Left cardiac atrium (tissue), 4 donors: ENCODE measurements at regions not wholly inside any gene's neighbourhood (a gene's known extent, or its start where the extent isn't known, plus 50 kb on each side); places are given as distances from the start of the nearest gene placed in this dataset.
A peak's percentile ranks its signal among the peaks of the same experiment; 100 is the strongest.
"Not testable (repeated sequence)": the region's sequence is repeated elsewhere in the genome, so short reads cannot be mapped to it uniquely, and the experiment has no call there.

Experiments used
- ATAC-seq, 2 donors: fragments of 200-7000 bp; cut with Tn5 transposase; one replicate each; pipeline ENCODE4 v1.9.1; 2020; ENCODE audit warnings: mild to moderate bottlenecking in 2 of 2, moderate library complexity in 2 of 2
- DNase-seq: peaks from one replicate; pipeline ENCODE4 v3.0.0-alpha.2; 2020
- intact Hi-C, 2 donors: fragments of 100-400 bp; cut with DNase I; formaldehyde crosslinking; loops; one replicate each; pipeline versions ENCODE4 v1.14.1 to v1.15.1; 2022 to 2023
- donor health status: DM: no; HTN: yes; CAD: no.
- donor health status: DM: no; HTN: yes; CAD: no; lungs with severe emphysema.
- donor health status: DM: yes; HTN: yes; CAD: no.
- donor health status: Dilated cardiomyopathy.

DNA sequence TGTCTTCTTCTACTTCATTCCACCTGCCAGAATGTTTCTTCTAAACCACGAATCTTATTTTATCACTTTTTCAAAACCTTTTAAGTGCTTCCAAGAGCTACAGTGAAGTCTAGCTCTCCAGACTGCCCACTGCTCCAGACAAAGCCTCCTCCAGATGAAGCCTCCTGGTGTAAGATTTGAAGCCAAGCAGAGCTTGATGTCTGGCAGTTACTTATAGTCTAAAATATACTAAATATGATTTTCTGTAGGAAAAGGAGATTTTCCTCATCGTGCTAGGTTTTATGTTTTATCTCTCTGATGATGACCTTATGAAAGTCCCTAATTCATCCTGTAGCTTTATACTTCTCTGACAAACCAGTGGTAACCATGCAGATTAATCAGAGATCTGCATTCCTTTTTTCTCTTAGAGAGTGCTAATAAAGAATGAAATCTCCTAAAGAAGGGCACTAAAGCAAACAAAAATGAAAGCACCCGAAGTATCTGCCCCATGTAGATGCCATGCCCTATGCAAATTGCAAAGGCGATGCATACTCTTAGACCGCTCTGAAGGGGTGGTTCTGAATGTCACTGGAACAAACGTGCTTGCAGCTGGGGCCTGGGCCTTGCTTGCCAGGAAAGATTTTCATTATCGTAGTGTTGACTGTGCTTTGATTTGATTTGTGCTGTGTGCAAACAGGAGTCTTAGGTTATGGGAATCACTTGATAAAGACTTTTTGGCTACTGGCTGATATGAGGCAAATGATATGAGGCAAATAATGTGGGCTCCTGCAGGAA, 314.2 kb downstream of the PID1 start:
- ATAC-seq (peak in 1 of 2 donors; percentile 30), DNase-seq (no peak)
- intact Hi-C loops: no loop called here

DNA sequence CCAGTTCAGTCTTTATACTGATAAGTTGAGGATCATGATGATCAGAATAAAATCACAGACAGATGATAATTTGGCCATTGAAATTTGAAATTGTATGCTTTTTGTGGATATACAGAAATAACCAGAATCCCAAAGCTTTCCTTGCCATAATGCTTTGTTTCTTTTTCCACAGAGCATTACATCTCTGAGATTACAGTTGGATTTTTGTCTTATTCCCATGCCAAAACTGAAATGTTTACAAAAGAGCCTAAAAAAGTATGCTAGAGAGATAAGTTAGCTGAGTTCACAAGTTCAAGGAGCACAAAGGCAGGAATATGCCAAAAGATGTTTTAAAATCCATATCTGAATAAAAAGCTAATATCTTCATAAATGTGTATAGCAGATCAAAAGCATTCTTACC, 321.3 kb downstream of the PID1 start:
- intact Hi-C loops: no loop called here
- no peak for ATAC-seq

DNA sequence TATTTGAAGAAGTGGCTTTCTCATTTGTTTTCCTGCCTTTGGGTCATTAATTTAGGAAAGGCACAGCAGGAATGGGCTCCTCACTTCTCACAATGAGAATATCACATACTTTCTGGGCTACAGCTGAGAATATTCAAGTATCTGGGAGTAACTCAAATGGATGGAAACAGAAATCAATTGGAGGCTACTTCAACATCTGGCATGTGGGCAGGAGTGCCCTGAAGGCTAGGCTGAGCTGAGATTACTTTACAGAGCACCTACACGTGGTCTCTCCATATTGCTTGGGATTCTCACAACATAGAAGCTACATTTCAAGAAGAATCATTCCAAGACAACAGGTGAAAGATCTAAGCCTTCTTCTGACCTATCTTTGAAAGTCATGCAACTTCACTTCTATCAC, 325.4 kb downstream of the PID1 start:
- DNase-seq (no peak), ATAC-seq (no peak)
- intact Hi-C loops: no loop called here

More for the DNA sequence above, 321.3 kb downstream of the PID1 start:
- no peak for DNase-seq

DNA sequence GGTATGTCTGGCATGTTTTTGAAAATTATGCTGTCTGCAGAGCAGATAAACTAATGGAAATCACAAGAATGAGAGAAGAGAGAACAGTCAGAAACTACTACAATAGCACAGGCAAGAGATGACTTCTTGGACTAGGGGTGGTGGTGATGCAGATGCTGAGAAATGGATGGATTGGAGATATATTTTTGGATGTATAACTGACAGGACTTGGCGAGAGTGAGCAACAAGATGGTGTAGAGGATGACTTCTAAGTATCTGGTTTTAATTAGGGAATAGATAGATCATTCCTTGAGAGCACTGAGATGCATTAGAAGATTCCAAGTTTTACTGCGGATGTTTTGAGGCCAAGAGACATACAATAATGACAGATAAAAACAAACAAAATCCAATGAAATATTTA, 328.2 kb downstream of the PID1 start:
- intact Hi-C loops: no loop called here
- DNase-seq: no peak
- no peak for ATAC-seq

DNA sequence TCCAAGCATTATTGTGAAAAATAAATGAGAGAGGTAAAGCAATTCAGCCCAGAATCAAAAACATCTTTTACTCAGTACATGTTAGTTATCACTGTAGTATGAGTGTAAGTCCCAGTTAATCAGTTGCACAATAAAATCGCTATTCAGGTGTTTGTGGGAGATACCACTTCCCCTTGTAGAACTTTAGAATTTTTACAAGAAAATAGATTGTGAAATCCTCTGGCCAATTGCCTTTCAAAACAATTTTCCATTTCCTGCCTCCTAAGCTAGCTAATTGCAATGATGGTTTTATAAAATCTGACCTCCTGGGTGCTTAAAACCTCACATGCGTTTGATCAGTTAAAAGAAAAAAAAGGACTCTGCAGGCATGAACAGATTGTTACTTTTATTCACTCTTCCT, 332.5 kb downstream of the PID1 start:
- DNase-seq (no peak), ATAC-seq (no peak)
- intact Hi-C loops: no loop called here

DNA sequence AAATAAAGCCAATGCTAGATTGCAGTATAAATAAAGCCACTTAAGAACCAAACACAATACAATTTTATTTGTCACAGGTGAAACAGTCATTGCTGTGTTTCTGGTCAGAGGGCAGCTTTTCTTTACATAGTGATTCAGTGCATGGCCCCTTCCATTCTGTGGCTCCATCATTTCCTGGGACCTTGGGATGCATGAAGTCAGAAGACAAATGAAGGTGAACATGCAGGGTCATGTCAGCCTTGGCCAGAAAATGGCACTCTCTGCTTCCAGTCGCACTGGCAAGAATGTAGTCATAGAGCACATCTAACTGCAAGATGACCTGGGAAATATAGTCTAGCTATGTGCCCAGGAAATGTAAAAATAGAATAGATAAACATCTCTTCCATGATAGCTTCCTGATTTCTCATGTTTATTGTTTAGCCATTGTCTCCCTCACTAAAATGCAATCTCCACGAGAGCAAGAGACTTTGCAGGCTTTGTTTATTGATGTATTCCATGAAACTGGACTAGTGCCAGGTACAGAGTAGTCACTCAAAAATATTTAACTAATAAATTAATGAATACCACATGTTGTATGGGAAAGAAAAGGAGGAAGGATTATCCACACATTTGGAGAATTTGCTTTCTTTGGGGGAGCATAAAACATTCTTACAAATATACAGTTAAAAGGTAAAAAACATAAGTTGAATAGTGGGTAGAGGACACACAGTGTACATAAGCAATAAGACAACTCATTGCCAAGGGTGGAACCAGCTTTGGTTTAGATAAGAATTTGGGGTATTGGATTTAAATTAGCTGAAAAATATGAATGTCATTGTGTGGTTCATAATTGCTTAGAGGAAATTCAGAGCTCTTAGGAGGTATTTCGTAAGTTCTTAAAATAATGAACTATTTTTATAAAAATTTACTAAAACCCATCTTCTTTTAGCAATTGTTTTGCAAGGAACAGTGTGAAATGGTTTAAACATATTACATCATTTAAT, 343.8 kb downstream of the PID1 start:
- ATAC-seq: no peak
- DNase-seq: no peak
- intact Hi-C loops: no loop called here

DNA sequence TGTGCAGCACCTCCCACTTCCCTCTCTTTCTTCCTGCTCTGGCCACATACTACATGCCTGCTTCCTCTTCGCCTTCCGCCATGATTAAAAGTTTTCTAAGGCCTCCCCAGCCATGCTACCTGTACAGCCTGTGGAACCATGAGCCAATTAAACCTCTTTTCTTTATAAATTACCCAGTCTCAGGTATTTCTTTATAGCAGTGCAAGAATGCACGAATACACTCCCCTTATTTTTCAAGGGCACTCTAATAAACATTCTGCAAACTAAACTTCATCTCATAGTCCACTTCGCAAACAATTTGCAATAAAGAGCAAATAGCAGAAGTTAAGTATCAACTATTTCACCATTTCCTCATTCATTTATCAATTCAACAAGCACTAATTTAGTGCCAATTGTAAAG, 351.3 kb downstream of the PID1 start:
- DNase-seq (no peak), ATAC-seq (no peak)
- intact Hi-C loops: no loop called here

DNA sequence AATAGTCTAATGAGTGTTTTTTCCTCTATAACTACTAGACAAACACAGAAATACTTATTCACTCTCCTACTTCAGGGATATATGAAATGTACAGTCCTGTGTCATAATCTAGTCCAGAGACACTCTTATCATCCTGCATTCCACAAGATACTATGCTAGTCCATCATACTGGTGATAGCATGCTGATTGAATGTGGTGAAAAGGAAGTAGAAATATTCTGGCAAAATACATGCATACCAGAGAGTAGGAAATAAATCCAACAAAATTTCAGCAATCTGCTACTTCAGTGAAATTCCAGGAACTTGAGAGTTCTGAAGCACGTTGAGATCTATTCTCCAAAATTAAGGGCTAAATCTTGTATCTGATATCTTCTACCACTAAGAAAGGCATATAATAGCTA, 353.9 kb downstream of the PID1 start:
- DNase-seq (no peak), ATAC-seq (peak; percentile 50 to 89)

DNA sequence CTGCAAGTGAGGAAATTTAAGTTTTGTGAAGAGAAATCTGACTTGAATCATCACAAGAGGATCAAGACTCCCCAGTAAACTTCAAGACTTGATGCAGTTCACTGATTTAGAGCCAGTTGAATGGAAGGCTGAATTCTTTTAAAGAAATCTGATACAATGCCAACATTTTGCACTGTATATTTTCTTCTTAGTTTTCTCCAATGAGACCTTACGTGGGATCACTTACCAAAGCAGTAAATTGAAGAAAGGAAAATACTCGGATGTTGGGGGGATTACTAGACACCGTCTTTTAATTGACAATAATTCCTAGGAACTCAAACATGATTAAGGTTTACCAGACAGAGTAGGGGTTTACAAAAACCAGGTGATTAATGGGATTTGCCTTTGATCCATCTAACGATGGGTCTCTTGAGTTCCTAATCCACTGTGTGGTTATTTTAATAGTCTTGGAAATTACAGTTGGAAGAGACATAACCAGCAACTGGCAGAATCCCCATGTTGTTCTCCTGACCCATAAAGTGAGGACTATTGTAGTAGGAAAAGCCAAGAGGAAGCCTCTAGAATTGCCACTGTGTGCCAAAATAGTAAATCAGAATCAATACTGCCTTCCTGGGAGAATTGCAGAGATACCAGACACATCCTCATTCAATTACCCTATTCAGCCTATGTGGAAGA, 354.5 kb downstream of the PID1 start:
- ATAC-seq: peak in 1 of 2 donors; percentile 15
- intact Hi-C loops: no loop called here

More for the DNA sequence above, 353.9 kb downstream of the PID1 start:
- intact Hi-C loops: no loop called here

DNA sequence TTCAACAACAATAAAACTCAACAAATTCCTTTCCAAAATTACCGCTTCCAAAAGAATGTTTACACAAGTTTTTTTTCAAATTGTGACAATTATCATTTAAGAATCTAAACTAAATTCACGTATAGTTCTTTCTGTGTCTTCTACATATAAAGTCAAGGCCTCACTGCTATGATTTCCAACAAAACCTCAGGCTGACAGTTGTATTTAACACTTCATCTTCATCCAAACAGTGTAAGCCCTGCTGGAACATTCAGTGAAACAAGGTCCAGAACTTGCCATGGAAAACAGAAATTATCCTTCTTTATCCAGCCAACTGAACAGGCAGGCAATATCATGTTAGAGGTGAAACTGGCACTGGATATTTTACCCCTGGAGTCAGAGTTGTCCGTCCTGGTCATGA, 357.9 kb downstream of the PID1 start:
- no peak for ATAC-seq
- no peak for DNase-seq
- intact Hi-C loops: no loop called here

More for the DNA sequence above, 354.5 kb downstream of the PID1 start:
- DNase-seq: no peak

DNA sequence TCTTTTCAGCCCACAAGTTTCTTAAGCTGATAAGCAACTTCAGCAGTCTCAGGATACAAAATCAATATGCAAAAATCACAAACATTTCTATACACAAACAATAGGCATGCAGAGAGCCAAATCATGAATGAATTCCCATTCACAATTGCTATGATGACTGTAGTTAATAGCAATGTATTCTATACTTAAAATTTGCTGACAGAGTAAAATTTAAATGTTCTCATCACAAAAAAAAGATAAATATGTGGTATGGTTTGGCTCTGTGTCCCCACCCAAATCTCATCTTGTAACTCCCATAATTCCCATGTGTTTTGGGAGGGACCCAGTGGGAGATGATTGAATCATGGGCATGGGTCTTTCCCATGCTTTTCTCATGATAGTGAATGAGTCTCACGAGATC, 360.2 kb downstream of the PID1 start:
- DNase-seq, ATAC-seq, intact Hi-C loops: not testable (repeated sequence)

DNA sequence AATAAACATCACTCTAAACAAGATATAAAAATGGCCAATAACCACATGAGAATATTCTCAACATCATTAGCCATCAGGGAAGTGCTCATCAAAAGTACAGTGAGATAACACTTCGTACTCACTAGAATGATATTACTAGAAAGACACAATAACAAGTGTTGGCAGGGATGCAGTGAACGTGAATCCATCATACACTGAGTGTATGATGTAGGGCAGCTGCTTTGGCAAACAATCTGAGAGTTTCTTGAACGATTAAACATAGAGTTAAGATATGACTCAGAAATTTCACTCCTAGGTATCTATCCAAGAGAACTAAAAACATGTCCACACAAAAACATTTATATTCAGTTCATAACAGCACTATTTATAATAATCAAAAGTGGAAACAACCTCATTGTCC, 368.9 kb downstream of the PID1 start:
- intact Hi-C loops: no loop called here
- DNase-seq (no peak), ATAC-seq (no peak)

DNA sequence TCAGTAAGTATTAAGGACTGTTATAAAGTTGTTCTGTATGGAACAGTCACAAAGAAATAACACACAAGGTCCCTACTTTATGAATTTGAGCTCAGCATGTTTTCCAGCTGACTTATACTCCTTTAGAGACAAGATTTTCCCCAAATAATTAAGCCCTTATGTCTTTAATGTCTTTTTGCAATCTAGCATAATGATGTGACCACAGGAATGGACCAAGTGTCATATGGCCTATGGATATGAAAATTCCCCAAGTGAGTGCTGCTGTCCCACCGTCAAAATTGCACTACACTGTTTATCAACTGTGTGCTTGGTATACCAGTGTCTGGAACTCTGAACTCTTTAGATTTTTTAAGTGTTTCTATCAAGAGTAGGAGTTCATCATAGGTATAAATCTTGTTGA, 369.6 kb downstream of the PID1 start:
- no peak for DNase-seq
- no peak for ATAC-seq
- intact Hi-C loops: no loop called here

DNA sequence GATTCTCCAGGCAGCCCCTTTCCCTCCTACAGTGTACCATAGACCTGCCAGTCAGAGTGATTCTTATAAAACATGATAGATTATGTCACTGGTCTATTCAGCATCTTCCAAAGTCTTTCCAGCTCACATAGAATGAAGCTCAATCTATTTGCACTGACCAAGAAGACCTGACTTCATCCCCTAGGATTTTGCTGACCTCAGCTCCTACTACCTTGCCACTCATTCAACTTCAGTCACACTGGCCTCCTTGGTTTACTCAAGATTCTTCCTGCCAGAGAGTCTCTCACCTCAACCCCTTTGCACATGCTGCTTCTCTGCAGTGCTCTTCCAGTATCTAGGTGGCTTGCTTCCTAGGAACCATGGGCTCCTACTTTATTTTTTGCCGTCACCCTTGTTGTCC, 392.9 kb downstream of the PID1 start:
- intact Hi-C loops: no loop called here
- ATAC-seq (no peak), DNase-seq (no peak)

DNA sequence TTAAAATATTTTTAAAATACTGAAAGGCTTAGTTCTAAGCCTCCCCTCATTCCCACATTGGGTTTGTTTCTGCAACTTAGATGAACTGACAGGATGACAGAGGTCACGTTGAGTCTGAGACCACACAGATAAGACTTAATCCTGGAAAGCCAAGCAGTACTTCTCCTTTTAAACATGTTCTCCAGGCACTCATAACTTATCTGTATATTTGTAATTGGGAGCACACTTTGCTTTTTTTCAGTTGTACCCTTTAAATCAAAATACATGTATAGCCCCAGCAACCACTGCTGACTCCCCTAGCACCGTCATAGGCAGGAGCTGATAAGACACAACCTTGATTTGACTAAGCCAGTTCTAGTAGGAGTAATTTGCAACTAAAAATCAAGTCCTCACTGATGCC, 394.8 kb downstream of the PID1 start:
- intact Hi-C loops: no loop called here
- DNase-seq: no peak
- no peak for ATAC-seq

DNA sequence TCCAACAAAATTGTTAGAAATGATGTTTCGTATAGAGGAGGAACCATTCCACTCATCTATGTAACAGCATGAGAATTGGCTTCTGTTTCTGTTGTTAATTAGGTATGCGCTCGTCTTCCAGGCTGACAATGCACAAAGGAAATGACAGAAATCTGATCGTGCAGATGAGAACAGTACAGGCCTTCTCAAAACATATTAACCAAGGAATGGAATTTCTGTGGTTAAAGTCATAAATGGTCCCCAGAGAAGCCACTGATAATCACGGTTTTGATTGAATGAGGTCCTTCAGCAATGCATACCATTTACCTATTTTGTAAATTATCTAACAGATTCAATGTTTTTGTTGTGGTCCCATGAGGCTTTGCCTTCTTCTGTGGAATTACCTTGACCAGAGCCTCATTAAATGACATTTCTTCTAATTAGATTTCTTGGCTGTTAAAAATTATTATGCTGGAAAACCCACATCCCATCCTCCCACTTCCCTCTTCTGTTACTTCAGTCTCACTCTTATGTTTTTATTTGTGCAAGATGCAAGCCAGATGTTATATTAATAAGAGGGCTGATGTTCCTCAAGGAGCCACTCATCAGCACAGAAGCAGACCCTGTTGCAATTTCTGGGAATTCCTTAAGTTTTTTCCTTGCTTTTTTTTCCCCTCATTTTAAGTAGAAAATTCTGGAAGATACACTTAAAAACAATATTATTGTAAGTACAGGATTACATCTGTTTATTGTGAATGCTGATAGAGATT, 395.8 kb downstream of the PID1 start:
- ATAC-seq (peak in 1 of 2 donors; percentile 54), DNase-seq (no peak)
- intact Hi-C loops: no loop called here

DNA sequence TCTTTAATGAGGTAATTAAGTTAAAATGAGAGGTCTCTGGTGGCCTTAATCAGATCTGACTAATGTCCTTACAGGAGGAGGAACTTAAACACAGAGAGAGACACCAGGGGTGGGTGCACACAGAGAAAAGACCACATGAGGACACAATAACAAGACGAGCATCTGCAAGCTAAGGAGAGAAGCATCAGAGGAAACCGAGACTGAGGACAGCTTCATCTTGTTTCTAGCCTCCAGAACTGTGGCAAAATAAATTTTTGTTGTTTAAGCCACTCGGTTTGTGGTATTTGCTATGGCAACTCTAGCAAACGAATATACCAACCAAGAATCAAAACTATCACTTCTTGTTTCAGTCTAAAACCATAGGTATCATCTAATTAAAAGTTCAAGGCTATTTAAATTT, 400.1 kb downstream of the PID1 start:
- DNase-seq (no peak), ATAC-seq (no peak)
- intact Hi-C loops: no loop called here

DNA sequence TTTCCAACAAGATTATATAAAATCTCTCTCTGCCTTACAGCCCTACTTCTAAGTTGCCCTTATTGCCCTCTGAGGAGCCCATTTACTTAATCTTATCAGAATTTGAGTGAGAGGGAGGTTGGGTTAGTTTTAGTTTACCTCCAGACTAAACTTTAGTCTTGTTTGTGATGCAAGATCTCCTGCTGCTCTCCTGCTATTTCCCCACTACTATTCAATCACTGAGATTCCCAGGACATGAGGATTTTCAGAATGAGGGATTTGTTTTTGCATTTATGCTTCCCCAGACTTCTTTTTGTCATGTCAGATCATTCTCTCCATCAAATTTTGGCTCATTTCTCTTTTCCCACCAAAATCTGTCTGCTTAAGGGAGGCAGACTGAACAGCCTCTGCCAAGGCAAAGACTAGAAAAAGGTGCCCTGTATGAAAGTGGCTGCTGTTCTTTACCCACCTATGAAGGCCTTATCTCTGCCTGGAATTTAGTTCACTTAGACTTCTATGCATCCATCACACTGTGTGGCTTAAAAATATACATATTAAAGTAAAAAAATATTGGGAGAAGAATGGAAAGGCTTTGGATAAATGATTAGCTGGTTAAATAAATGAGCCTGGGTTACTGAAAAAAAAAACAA, 401.3 kb downstream of the PID1 start:
- DNase-seq (no peak), ATAC-seq (no peak)
- intact Hi-C loops: no loop called here

DNA sequence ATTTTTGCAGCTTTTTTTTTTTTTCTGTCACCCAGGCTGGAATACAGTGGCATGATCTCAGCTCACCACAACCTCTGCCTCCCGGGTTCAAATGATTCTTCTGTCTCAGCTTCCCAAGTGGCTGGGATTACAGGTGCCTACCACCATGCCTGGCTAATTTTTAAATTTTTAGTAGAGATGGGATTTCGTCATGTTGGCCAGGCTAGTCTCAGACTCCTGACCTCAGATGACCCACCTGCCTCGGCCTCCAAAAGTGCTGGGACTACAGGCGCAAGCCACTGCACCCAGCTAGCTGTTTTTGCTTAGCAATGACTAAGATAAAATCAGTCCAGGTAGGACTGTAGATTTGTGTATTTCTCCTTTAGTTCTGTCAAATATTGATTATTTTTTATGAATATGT, 403.7 kb downstream of the PID1 start:
- DNase-seq (no peak), ATAC-seq (no peak)
- intact Hi-C loops: no loop called here
